ENCODE measurements at regions not wholly inside any gene's neighbourhood (a gene's known extent, or its start where the extent isn't known, plus 50 kb on each side); places are given as distances from the start of the nearest gene placed in this dataset.
A peak's percentile ranks its signal among the peaks of the same experiment; 100 is the strongest.

GRCh38 chr6:165985806-165986299 lies 181.8 kb downstream of the TBXT start:
- no peak overlapping the region for H2AFZ ChIP-seq (ENCODE audit: low read depth, low read length)
- H3F3A ChIP-seq (ENCODE audit: insufficient read depth, low read length, poor library complexity, severe bottlenecking): peaks cover 7% of the 10 kb centered on the region
- H3K36me3 ChIP-seq (ENCODE audit: insufficient read depth, low read length): no peaks in the 10 kb centered on the region
- no peak overlapping the region for H3K9ac ChIP-seq (ENCODE audit: low read length)
- no peaks in the 10 kb centered on the region for H3K9me2 ChIP-seq (ENCODE audit: insufficient read depth, low read length)
- no peak overlapping the region for H3K27ac ChIP-seq (ENCODE audit: low read length)
- peak overlapping the region; percentile 84 for H3K4me3 ChIP-seq (ENCODE audit: low read length)
- no peaks in the 10 kb centered on the region for H3K79me2 ChIP-seq (replicated peaks; ENCODE audit: insufficient read depth, low read length)
- peaks cover 68% of the 10 kb centered on the region for H3K27me3 ChIP-seq (ENCODE audit: insufficient read depth, low read depth, low read length)
- H3K4me2 ChIP-seq (ENCODE audit: low read length): no peak overlapping the region
- no peaks in the 10 kb centered on the region for H4K20me1 ChIP-seq (ENCODE audit: insufficient read depth)
- TF ChIP-seq TAF1 (IDR thresholded peaks at IDR 0.05; ENCODE audit: low read depth): no peak
- no peak for TF ChIP-seq EZH2 (IDR thresholded peaks at IDR 0.05; ENCODE audit: borderline replicate concordance, insufficient read depth, low read length, poor library complexity, severe bottlenecking)
- no peak for TF ChIP-seq RAD21 (conservative IDR thresholded peaks at IDR 0.05)
- TF ChIP-seq, protein P1, sequence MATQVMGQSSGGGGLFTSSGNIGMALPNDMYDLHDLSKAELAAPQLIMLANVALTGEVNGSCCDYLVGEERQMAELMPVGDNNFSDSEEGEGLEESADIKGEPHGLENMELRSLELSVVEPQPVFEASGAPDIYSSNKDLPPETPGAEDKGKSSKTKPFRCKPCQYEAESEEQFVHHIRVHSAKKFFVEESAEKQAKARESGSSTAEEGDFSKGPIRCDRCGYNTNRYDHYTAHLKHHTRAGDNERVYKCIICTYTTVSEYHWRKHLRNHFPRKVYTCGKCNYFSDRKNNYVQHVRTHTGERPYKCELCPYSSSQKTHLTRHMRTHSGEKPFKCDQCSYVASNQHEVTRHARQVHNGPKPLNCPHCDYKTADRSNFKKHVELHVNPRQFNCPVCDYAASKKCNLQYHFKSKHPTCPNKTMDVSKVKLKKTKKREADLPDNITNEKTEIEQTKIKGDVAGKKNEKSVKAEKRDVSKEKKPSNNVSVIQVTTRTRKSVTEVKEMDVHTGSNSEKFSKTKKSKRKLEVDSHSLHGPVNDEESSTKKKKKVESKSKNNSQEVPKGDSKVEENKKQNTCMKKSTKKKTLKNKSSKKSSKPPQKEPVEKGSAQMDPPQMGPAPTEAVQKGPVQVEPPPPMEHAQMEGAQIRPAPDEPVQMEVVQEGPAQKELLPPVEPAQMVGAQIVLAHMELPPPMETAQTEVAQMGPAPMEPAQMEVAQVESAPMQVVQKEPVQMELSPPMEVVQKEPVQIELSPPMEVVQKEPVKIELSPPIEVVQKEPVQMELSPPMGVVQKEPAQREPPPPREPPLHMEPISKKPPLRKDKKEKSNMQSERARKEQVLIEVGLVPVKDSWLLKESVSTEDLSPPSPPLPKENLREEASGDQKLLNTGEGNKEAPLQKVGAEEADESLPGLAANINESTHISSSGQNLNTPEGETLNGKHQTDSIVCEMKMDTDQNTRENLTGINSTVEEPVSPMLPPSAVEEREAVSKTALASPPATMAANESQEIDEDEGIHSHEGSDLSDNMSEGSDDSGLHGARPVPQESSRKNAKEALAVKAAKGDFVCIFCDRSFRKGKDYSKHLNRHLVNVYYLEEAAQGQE (IDR thresholded peaks at IDR 0.05; ENCODE audit: borderline replicate concordance): no peak
- no peak for TF ChIP-seq MXI1 (conservative IDR thresholded peaks at IDR 0.05; ENCODE audit: poor library complexity, severe bottlenecking)
- no peak for TF ChIP-seq POLR2AphosphoS5 (IDR thresholded peaks at IDR 0.05)
- TF ChIP-seq, protein P2, sequence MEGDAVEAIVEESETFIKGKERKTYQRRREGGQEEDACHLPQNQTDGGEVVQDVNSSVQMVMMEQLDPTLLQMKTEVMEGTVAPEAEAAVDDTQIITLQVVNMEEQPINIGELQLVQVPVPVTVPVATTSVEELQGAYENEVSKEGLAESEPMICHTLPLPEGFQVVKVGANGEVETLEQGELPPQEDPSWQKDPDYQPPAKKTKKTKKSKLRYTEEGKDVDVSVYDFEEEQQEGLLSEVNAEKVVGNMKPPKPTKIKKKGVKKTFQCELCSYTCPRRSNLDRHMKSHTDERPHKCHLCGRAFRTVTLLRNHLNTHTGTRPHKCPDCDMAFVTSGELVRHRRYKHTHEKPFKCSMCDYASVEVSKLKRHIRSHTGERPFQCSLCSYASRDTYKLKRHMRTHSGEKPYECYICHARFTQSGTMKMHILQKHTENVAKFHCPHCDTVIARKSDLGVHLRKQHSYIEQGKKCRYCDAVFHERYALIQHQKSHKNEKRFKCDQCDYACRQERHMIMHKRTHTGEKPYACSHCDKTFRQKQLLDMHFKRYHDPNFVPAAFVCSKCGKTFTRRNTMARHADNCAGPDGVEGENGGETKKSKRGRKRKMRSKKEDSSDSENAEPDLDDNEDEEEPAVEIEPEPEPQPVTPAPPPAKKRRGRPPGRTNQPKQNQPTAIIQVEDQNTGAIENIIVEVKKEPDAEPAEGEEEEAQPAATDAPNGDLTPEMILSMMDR (IDR thresholded peaks at IDR 0.05; ENCODE audit: poor library complexity, severe bottlenecking): no peak
- no peak for TF ChIP-seq SMC3 (conservative IDR thresholded peaks at IDR 0.05; ENCODE audit: poor library complexity)
- TF ChIP-seq EP300 (conservative IDR thresholded peaks at IDR 0.05; ENCODE audit: poor library complexity, severe bottlenecking): no peak
- H3K9me3 ChIP-seq (ENCODE audit: low read length): no peaks in the 10 kb centered on the region

DNA sequence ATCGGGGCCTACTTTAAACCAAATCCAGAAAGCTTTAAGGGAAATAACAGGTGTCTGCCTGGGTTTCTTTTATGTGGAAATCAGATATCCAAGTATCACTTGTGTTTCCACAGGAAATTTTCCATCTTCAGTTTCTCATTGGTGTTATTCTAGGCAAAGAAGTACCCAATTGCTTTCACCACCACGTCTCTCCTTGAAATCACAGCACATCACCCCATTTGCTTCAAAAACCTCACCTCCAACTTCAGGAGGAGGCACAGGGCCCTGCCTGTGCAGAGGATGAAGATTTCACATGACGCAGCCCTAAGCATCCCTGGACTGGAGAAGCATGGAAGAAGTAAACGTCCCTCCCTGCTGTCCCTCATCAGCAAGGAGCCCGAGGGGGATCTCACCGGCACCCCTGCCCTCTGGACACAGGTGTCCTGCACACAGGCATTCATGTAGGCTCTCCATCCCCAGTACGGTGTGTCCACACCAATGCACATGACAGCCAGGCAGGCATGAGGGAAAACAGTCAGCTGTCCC lies 182.3 kb downstream of the TBXT start:
- H3K9me2 ChIP-seq (ENCODE audit: insufficient read depth, low read length): no peaks in the 10 kb centered on the region
- H3F3A ChIP-seq (ENCODE audit: insufficient read depth, low read length, poor library complexity, severe bottlenecking): peaks cover 7% of the 10 kb centered on the region
- TF ChIP-seq EZH2 (IDR thresholded peaks at IDR 0.05; ENCODE audit: borderline replicate concordance, insufficient read depth, low read length, poor library complexity, severe bottlenecking) (no peak), EP300 (conservative IDR thresholded peaks at IDR 0.05; ENCODE audit: poor library complexity, severe bottlenecking) (no peak), TAF1 (IDR thresholded peaks at IDR 0.05; ENCODE audit: low read depth) (no peak), POLR2AphosphoS5 (IDR thresholded peaks at IDR 0.05) (no peak), RAD21 (conservative IDR thresholded peaks at IDR 0.05) (no peak), SMC3 (conservative IDR thresholded peaks at IDR 0.05; ENCODE audit: poor library complexity) (no peak), MXI1 (conservative IDR thresholded peaks at IDR 0.05; ENCODE audit: poor library complexity, severe bottlenecking) (no peak)
- TF ChIP-seq, protein P1 (IDR thresholded peaks at IDR 0.05; ENCODE audit: borderline replicate concordance): no peak
- TF ChIP-seq, protein P2 (IDR thresholded peaks at IDR 0.05; ENCODE audit: poor library complexity, severe bottlenecking): no peak
- H4K20me1 ChIP-seq (ENCODE audit: insufficient read depth): no peaks in the 10 kb centered on the region
- no peak overlapping the region for H3K4me3 ChIP-seq (ENCODE audit: low read length)
- H3K9me3 ChIP-seq (ENCODE audit: low read length): no peaks in the 10 kb centered on the region
- peaks cover 63% of the 10 kb centered on the region for H3K27me3 ChIP-seq (ENCODE audit: insufficient read depth, low read depth, low read length)
- no peaks in the 10 kb centered on the region for H3K36me3 ChIP-seq (ENCODE audit: insufficient read depth, low read length)
- H3K79me2 ChIP-seq (replicated peaks; ENCODE audit: insufficient read depth, low read length): no peaks in the 10 kb centered on the region
- no peak overlapping the region for H2AFZ ChIP-seq (ENCODE audit: low read depth, low read length)
- H3K27ac ChIP-seq (ENCODE audit: low read length): no peak overlapping the region
- H3K9ac ChIP-seq (ENCODE audit: low read length): no peak overlapping the region
- H3K4me2 ChIP-seq (ENCODE audit: low read length): no peak overlapping the region

All from neural cell (in vitro differentiated cells).